ENCODE measurements at regions not wholly inside any gene's neighbourhood (a gene's known extent, or its start where the extent isn't known, plus 50 kb on each side); places are given as distances from the start of the nearest gene placed in this dataset.

DNA sequence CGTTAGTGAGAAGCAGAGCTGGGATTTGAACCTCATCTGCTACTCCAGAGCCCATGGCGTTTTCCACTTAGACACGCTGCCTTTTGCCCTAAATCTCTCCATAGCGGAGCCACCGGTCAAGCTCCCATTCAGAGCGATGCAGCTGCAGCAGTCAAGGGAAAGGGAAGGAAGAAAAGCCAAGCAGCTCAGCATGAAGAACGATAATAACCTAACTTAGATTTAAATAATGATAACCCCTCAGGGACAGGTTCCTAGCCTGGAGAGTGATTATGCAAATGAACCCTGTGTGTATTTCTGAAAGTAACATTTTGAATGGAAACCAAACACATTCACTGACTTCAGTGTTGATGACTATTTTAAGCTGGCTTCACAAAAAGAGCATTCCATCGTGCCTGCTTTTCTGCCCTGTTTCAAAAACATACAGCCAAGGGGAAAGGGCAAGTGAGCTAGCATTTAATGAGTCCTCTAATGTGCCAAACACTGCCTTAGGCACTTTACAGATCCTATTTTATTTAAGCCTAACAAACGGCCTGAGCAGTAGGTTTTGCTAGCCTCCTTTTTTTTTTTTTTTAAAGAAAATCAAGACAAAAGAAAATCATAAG is 798.3 kb downstream of the CDH8 start (continued):
- TF ChIP-seq, protein P1, sequence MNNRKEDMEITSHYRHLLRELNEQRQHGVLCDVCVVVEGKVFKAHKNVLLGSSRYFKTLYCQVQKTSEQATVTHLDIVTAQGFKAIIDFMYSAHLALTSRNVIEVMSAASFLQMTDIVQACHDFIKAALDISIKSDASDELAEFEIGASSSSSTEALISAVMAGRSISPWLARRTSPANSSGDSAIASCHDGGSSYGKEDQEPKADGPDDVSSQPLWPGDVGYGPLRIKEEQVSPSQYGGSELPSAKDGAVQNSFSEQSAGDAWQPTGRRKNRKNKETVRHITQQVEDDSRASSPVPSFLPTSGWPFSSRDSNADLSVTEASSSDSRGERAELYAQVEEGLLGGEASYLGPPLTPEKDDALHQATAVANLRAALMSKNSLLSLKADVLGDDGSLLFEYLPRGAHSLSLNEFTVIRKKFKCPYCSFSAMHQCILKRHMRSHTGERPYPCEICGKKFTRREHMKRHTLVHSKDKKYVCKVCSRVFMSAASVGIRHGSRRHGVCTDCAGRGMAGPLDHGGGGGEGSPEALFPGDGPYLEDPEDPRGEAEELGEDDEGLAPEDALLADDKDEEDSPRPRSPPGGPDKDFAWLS (CRISPR knock-in tag; IDR thresholded peaks at IDR 0.05; ENCODE audit: borderline replicate concordance): no peak
- TF ChIP-seq KAT7 (CRISPR knock-in tag; IDR thresholded peaks at IDR 0.05; ENCODE audit: borderline replicate concordance) (no peak), ZNF557 (CRISPR knock-in tag; IDR thresholded peaks at IDR 0.05) (no peak)
- TF ChIP-seq, protein P2, sequence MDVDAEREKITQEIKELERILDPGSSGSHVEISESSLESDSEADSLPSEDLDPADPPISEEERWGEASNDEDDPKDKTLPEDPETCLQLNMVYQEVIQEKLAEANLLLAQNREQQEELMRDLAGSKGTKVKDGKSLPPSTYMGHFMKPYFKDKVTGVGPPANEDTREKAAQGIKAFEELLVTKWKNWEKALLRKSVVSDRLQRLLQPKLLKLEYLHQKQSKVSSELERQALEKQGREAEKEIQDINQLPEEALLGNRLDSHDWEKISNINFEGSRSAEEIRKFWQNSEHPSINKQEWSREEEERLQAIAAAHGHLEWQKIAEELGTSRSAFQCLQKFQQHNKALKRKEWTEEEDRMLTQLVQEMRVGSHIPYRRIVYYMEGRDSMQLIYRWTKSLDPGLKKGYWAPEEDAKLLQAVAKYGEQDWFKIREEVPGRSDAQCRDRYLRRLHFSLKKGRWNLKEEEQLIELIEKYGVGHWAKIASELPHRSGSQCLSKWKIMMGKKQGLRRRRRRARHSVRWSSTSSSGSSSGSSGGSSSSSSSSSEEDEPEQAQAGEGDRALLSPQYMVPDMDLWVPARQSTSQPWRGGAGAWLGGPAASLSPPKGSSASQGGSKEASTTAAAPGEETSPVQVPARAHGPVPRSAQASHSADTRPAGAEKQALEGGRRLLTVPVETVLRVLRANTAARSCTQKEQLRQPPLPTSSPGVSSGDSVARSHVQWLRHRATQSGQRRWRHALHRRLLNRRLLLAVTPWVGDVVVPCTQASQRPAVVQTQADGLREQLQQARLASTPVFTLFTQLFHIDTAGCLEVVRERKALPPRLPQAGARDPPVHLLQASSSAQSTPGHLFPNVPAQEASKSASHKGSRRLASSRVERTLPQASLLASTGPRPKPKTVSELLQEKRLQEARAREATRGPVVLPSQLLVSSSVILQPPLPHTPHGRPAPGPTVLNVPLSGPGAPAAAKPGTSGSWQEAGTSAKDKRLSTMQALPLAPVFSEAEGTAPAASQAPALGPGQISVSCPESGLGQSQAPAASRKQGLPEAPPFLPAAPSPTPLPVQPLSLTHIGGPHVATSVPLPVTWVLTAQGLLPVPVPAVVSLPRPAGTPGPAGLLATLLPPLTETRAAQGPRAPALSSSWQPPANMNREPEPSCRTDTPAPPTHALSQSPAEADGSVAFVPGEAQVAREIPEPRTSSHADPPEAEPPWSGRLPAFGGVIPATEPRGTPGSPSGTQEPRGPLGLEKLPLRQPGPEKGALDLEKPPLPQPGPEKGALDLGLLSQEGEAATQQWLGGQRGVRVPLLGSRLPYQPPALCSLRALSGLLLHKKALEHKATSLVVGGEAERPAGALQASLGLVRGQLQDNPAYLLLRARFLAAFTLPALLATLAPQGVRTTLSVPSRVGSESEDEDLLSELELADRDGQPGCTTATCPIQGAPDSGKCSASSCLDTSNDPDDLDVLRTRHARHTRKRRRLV (CRISPR knock-in tag; IDR thresholded peaks at IDR 0.05): no peak
- TF ChIP-seq, protein P3, sequence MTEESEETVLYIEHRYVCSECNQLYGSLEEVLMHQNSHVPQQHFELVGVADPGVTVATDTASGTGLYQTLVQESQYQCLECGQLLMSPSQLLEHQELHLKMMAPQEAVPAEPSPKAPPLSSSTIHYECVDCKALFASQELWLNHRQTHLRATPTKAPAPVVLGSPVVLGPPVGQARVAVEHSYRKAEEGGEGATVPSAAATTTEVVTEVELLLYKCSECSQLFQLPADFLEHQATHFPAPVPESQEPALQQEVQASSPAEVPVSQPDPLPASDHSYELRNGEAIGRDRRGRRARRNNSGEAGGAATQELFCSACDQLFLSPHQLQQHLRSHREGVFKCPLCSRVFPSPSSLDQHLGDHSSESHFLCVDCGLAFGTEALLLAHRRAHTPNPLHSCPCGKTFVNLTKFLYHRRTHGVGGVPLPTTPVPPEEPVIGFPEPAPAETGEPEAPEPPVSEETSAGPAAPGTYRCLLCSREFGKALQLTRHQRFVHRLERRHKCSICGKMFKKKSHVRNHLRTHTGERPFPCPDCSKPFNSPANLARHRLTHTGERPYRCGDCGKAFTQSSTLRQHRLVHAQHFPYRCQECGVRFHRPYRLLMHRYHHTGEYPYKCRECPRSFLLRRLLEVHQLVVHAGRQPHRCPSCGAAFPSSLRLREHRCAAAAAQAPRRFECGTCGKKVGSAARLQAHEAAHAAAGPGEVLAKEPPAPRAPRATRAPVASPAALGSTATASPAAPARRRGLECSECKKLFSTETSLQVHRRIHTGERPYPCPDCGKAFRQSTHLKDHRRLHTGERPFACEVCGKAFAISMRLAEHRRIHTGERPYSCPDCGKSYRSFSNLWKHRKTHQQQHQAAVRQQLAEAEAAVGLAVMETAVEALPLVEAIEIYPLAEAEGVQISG (CRISPR knock-in tag; IDR thresholded peaks at IDR 0.05): no peak
- TF ChIP-seq, protein P4, sequence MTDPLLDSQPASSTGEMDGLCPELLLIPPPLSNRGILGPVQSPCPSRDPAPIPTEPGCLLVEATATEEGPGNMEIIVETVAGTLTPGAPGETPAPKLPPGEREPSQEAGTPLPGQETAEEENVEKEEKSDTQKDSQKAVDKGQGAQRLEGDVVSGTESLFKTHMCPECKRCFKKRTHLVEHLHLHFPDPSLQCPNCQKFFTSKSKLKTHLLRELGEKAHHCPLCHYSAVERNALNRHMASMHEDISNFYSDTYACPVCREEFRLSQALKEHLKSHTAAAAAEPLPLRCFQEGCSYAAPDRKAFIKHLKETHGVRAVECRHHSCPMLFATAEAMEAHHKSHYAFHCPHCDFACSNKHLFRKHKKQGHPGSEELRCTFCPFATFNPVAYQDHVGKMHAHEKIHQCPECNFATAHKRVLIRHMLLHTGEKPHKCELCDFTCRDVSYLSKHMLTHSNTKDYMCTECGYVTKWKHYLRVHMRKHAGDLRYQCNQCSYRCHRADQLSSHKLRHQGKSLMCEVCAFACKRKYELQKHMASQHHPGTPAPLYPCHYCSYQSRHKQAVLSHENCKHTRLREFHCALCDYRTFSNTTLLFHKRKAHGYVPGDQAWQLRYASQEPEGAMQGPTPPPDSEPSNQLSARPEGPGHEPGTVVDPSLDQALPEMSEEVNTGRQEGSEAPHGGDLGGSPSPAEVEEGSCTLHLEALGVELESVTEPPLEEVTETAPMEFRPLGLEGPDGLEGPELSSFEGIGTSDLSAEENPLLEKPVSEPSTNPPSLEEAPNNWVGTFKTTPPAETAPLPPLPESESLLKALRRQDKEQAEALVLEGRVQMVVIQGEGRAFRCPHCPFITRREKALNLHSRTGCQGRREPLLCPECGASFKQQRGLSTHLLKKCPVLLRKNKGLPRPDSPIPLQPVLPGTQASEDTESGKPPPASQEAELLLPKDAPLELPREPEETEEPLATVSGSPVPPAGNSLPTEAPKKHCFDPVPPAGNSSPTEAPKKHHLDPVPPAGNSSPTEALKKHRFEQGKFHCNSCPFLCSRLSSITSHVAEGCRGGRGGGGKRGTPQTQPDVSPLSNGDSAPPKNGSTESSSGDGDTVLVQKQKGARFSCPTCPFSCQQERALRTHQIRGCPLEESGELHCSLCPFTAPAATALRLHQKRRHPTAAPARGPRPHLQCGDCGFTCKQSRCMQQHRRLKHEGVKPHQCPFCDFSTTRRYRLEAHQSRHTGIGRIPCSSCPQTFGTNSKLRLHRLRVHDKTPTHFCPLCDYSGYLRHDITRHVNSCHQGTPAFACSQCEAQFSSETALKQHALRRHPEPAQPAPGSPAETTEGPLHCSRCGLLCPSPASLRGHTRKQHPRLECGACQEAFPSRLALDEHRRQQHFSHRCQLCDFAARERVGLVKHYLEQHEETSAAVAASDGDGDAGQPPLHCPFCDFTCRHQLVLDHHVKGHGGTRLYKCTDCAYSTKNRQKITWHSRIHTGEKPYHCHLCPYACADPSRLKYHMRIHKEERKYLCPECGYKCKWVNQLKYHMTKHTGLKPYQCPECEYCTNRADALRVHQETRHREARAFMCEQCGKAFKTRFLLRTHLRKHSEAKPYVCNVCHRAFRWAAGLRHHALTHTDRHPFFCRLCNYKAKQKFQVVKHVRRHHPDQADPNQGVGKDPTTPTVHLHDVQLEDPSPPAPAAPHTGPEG (CRISPR knock-in tag; IDR thresholded peaks at IDR 0.05): no peak

Data from HepG2 (cell line).